ENCODE measurements at regions not wholly inside any gene's neighbourhood (a gene's known extent, or its start where the extent isn't known, plus 50 kb on each side); places are given as distances from the start of the nearest gene placed in this dataset.

GRCh38 chr18:73838107-73838506 is 309.5 kb downstream of the FBXO15 start:
- intact Hi-C loops (cut with DNase I), result no loop called here

GRCh38 chr18:73835656-73836364 is 311.8 kb downstream of the FBXO15 start:
- TF ChIP-seq EP300 (IDR thresholded peaks at IDR 0.05) (no peak), POLR2A (IDR thresholded peaks at IDR 0.05; ENCODE audit: low read depth) (no peak), CTCF (IDR thresholded peaks at IDR 0.05) (no peak), POLR2AphosphoS5 (IDR thresholded peaks at IDR 0.05) (no peak)
- Histone ChIP-seq H3K27me3 (peaks cover 0 to 5% (median 0%) of the 10 kb centered on the region in 4 donors), H3K27ac (replicated peaks in 1 of 4) (no peak overlapping the region), H3K9me3 (no peaks in the 10 kb centered on the region), H3K4me3 (no peak overlapping the region), H3K4me1 (no peaks in the 10 kb centered on the region), H3K36me3 (no peaks in the 10 kb centered on the region)
- WGBS, result 82% methylated on average over 8 of the region's 8 CpGs
- intact Hi-C loops (cut with DNase I), result no loop called here
- no peak for DNase-seq (ENCODE audit: extremely low spot score)

More at GRCh38 chr18:73838107-73838506, 309.5 kb downstream of the FBXO15 start:
- no peaks in the 10 kb centered on the region for H3K36me3 ChIP-seq
- no peak for DNase-seq (ENCODE audit: extremely low spot score)
- H3K9me3 ChIP-seq, result no peaks in the 10 kb centered on the region
- H3K27ac ChIP-seq (replicated peaks in 1 of 4), result no peak overlapping the region
- H3K4me1 ChIP-seq, result no peaks in the 10 kb centered on the region
- TF ChIP-seq POLR2A (IDR thresholded peaks at IDR 0.05; ENCODE audit: low read depth) (no peak), POLR2AphosphoS5 (IDR thresholded peaks at IDR 0.05) (no peak), EP300 (IDR thresholded peaks at IDR 0.05) (no peak), CTCF (IDR thresholded peaks at IDR 0.05) (no peak)
- no peak overlapping the region for H3K4me3 ChIP-seq
- H3K27me3 ChIP-seq, result peaks cover 0 to 6% (median 0%) of the 10 kb centered on the region in 4 donors

- no peak overlapping the region for H3K27ac ChIP-seq (replicated peaks in 1 of 4)
- H3K4me1 ChIP-seq, result no peaks in the 10 kb centered on the region
- intact Hi-C loops (cut with DNase I), result no loop called here
- H3K27me3 ChIP-seq, result peaks cover 0 to 5% (median 0%) of the 10 kb centered on the region in 4 donors
- H3K36me3 ChIP-seq, result no peaks in the 10 kb centered on the region
- no peak overlapping the region for H3K4me3 ChIP-seq
- TF ChIP-seq POLR2AphosphoS5 (IDR thresholded peaks at IDR 0.05), result no peak
- no peak for TF ChIP-seq EP300 (IDR thresholded peaks at IDR 0.05)
- no peak for TF ChIP-seq CTCF (IDR thresholded peaks at IDR 0.05)
- no peak for TF ChIP-seq POLR2A (IDR thresholded peaks at IDR 0.05; ENCODE audit: low read depth)
- no peaks in the 10 kb centered on the region for H3K9me3 ChIP-seq
- no peak for DNase-seq (ENCODE audit: extremely low spot score)
- WGBS, result 96% methylated on average over 3 of the region's 3 CpGs
These were observed 312.6 kb downstream of the FBXO15 start for GRCh38 chr18:73835039-73835438.

- H3K27ac ChIP-seq (replicated peaks in 1 of 4), result no peak overlapping the region
- TF ChIP-seq POLR2A (IDR thresholded peaks at IDR 0.05; ENCODE audit: low read depth), result no peak
- no peak for TF ChIP-seq CTCF (IDR thresholded peaks at IDR 0.05)
- no peak for TF ChIP-seq POLR2AphosphoS5 (IDR thresholded peaks at IDR 0.05)
- no peak for TF ChIP-seq EP300 (IDR thresholded peaks at IDR 0.05)
- intact Hi-C loops (cut with DNase I), result no loop called here
- DNase-seq (ENCODE audit: extremely low spot score), result peak; percentile 86
- no peaks in the 10 kb centered on the region for H3K9me3 ChIP-seq
- H3K36me3 ChIP-seq, result no peaks in the 10 kb centered on the region
- H3K4me3 ChIP-seq, result no peak overlapping the region
- WGBS, result 82% methylated on average over 6 of the region's 6 CpGs
- no peaks in the 10 kb centered on the region for H3K4me1 ChIP-seq
- H3K27me3 ChIP-seq, result no peaks in the 10 kb centered on the region
These were observed 315.9 kb downstream of the FBXO15 start for GRCh38 chr18:73831688-73832087.

GRCh38 chr18:73829146-73829545 is 318.5 kb downstream of the FBXO15 start:
- Histone ChIP-seq H3K27ac (replicated peaks in 1 of 4) (no peak overlapping the region), H3K27me3 (no peaks in the 10 kb centered on the region), H3K4me3 (no peak overlapping the region), H3K9me3 (no peaks in the 10 kb centered on the region), H3K36me3 (no peaks in the 10 kb centered on the region), H3K4me1 (no peaks in the 10 kb centered on the region)
- 93% methylated on average over 7 of the region's 7 CpGs for WGBS
- TF ChIP-seq POLR2A (IDR thresholded peaks at IDR 0.05; ENCODE audit: low read depth) (no peak), CTCF (IDR thresholded peaks at IDR 0.05) (no peak), EP300 (IDR thresholded peaks at IDR 0.05) (no peak), POLR2AphosphoS5 (IDR thresholded peaks at IDR 0.05) (no peak)
- intact Hi-C loops (cut with DNase I), result no loop called here
- no peak for DNase-seq (ENCODE audit: extremely low spot score)
